Subcutaneous abdominal adipose tissue (tissue), 5 donors: ENCODE measurements at regions not wholly inside any gene's neighbourhood (a gene's known extent, or its start where the extent isn't known, plus 50 kb on each side); places are given as distances from the start of the nearest gene placed in this dataset.
"Not testable (repeated sequence)": the region's sequence is repeated elsewhere in the genome, so short reads cannot be mapped to it uniquely, and the experiment has no call there.

Source experiments
- H3K27ac ChIP-seq: one replicate; pipeline ENCODE4 v1.7.0; 2013; ENCODE audit warnings: low read depth, mild to moderate bottlenecking, inconsistent platforms, low read length, moderate library complexity
- H3K27me3 ChIP-seq, 5 donors: one replicate each; pipeline ENCODE4 v1.7.0; 2013; ENCODE audit warnings: low read length in 5 of 5, inconsistent platforms in 1 of 5; ENCODE audit not compliant: control insufficient read depth in 5 of 5, insufficient read depth in 4 of 5
- H3K36me3 ChIP-seq, 5 donors: one replicate each; pipeline ENCODE4 v1.7.0; 2013; ENCODE audit warnings: low read length in 5 of 5; ENCODE audit not compliant: control insufficient read depth in 5 of 5, insufficient read depth in 5 of 5
- H3K4me1 ChIP-seq, 5 donors: one replicate each; pipeline ENCODE4 v1.7.0; 2013; ENCODE audit warnings: low read length in 5 of 5, mild to moderate bottlenecking in 3 of 5, moderate library complexity in 1 of 5; ENCODE audit not compliant: control insufficient read depth in 5 of 5, insufficient read depth in 5 of 5
- H3K4me3 ChIP-seq, 5 donors: one replicate each; pipeline ENCODE4 v1.7.0; 2013; ENCODE audit warnings: low read length in 5 of 5, low read depth in 1 of 5
- H3K9ac ChIP-seq, 5 donors: one replicate each; pipeline ENCODE4 v1.7.0; 2013; ENCODE audit warnings: low read length in 5 of 5, mild to moderate bottlenecking in 4 of 5, moderate library complexity in 3 of 5
- H3K9me3 ChIP-seq, 5 donors: one replicate each; pipeline ENCODE4 v1.7.0; 2013; ENCODE audit warnings: low read length in 5 of 5; ENCODE audit not compliant: control insufficient read depth in 5 of 5
- donor health status: healthy.
- donor health status: healthy.
- donor health status: healthy.
- donor health status: healthy.
- donor health status: healthy.

DNA sequence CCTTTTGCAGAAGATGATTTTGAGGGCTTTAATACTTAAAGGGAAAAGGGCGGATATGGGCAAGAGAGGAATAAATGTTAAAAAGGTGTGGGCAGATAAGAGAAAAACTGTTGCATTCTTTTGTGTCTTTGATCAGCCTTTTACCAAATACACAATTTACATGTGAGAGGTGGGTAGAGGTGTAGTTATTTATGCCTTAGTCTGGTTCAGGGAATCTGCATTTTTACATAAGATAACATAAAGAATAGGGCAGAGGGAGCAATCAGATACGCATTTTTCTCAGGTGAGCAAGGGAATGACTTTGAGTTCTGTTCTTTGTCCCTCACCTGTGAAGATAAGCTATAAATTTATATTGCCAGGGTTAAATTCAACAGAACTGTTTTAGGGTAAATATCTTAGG is 708.4 kb upstream of the SLITRK1 start:
- Histone ChIP-seq H3K4me3 (no peak overlapping the region), H3K36me3 (no peaks in the 10 kb centered on the region), H3K9me3 (no peaks in the 10 kb centered on the region), H3K9ac (no peak overlapping the region), H3K27me3 (no peaks in the 10 kb centered on the region), H3K27ac (no peak overlapping the region), H3K4me1 (no peaks in the 10 kb centered on the region)

GRCh38 chr13:84588023-84588422 is 705.7 kb upstream of the SLITRK1 start:
- no peaks in the 10 kb centered on the region for H3K27me3 ChIP-seq
- no peaks in the 10 kb centered on the region for H3K36me3 ChIP-seq
- no peak overlapping the region for H3K27ac ChIP-seq
- no peak overlapping the region for H3K9ac ChIP-seq
- no peaks in the 10 kb centered on the region for H3K9me3 ChIP-seq
- no peaks in the 10 kb centered on the region for H3K4me1 ChIP-seq
- no peak overlapping the region for H3K4me3 ChIP-seq

DNA sequence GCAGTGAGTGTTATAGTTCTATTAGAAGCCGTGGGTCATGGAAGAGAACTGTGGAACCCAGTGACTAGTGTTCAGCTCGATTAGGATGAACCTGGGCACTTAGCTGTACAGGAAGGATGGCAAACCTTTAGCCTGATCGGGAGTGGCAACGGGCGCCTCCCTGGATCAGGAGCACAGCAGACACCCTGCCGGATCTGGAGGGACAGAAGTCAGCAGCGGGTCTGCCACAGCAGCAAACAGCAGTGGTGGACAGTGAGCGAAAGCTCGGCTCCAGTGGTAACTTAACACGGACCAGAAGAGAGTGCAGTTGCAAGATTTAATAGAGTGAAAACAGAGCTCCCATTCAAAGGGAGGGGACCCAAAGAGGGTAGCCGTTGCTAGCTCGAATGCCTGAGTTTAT is 697.6 kb upstream of the SLITRK1 start:
- H3K4me1 ChIP-seq, H3K9me3 ChIP-seq, H3K27ac ChIP-seq, H3K27me3 ChIP-seq, H3K4me3 ChIP-seq, H3K9ac ChIP-seq, H3K36me3 ChIP-seq: not testable (repeated sequence)

GRCh38 chr13:84574851-84575250 is 692.6 kb upstream of the SLITRK1 start:
- Histone ChIP-seq H3K4me1 (no peaks in the 10 kb centered on the region), H3K4me3 (no peak overlapping the region), H3K9me3 (no peaks in the 10 kb centered on the region), H3K9ac (no peak overlapping the region), H3K27ac (no peak overlapping the region), H3K36me3 (no peaks in the 10 kb centered on the region), H3K27me3 (no peaks in the 10 kb centered on the region)

GRCh38 chr13:84571264-84571663 is 689.0 kb upstream of the SLITRK1 start:
- Histone ChIP-seq H3K27me3 (no peaks in the 10 kb centered on the region), H3K4me3 (no peak overlapping the region), H3K27ac (no peak overlapping the region), H3K9me3 (no peaks in the 10 kb centered on the region), H3K9ac (no peak overlapping the region), H3K4me1 (no peaks in the 10 kb centered on the region), H3K36me3 (no peaks in the 10 kb centered on the region)

GRCh38 chr13:84570831-84571230 is 688.6 kb upstream of the SLITRK1 start:
- Histone ChIP-seq H3K9ac (no peak overlapping the region), H3K27ac (no peak overlapping the region), H3K27me3 (no peaks in the 10 kb centered on the region), H3K4me3 (no peak overlapping the region), H3K9me3 (no peaks in the 10 kb centered on the region), H3K36me3 (no peaks in the 10 kb centered on the region), H3K4me1 (no peaks in the 10 kb centered on the region)

DNA sequence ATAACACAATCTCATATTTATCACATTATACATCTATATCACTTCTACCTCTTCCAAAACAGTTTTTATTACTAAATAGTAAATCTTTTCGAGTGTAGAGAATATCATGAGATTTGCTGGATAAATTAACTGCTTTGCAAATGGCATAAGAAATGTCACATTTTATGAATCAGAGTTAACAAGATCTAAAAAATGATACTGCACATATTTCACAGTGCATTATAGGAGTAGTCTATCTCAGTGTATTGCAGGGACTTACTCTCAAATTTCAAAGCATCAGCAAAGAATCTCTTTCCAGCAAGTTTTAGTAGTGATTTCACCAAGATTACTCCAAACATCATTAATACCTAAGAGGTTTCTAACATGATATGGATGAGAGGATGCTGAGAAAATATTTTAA is 687.1 kb upstream of the SLITRK1 start:
- Histone ChIP-seq H3K9me3 (no peaks in the 10 kb centered on the region), H3K4me1 (no peaks in the 10 kb centered on the region), H3K27me3 (no peaks in the 10 kb centered on the region), H3K9ac (no peak overlapping the region), H3K36me3 (no peaks in the 10 kb centered on the region), H3K27ac (no peak overlapping the region), H3K4me3 (no peak overlapping the region)

DNA sequence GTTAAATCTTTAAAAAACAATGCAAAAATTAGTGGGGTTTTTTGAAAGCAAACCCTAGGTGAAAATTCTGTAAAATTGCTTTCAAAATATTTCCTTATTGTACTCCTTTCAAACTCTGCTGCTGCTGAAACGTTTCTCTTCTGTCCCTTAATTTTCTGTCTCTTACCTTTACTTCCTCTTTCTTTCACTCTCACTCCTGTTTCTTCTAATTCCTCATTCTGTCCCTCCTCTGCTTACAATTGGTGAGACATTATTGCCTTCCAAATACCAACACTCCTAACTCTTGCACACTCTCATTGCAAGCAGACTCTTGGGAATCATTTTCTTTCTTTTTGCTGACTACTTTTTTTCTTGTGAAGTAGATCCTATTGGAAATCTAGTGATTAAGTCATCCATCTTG is 685.6 kb upstream of the SLITRK1 start:
- H3K27ac ChIP-seq: no peak overlapping the region
- no peaks in the 10 kb centered on the region for H3K27me3 ChIP-seq
- no peak overlapping the region for H3K4me3 ChIP-seq
- H3K9me3 ChIP-seq: no peaks in the 10 kb centered on the region
- no peak overlapping the region for H3K9ac ChIP-seq
- H3K36me3 ChIP-seq: no peaks in the 10 kb centered on the region
- no peaks in the 10 kb centered on the region for H3K4me1 ChIP-seq

DNA sequence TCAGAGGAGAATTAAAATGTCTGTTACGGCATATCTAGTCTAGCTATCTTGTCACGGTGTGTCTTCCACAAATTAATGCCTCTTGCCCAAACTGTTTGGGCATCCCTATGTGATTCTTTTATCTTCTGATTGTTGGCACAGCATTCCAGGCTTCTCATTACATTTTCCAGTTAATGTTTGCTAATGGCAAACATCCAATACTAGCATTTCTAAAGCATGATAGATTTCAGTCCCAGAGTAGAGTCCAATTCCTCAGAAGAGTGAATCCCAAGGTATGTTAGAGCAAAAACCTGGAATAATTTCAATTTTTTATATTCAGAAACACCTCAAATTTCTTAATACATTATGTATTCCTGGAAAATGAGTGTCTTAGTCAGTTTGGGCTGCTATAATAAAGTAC is 684.5 kb upstream of the SLITRK1 start:
- Histone ChIP-seq H3K36me3 (no peaks in the 10 kb centered on the region), H3K4me3 (no peak overlapping the region)

DNA sequence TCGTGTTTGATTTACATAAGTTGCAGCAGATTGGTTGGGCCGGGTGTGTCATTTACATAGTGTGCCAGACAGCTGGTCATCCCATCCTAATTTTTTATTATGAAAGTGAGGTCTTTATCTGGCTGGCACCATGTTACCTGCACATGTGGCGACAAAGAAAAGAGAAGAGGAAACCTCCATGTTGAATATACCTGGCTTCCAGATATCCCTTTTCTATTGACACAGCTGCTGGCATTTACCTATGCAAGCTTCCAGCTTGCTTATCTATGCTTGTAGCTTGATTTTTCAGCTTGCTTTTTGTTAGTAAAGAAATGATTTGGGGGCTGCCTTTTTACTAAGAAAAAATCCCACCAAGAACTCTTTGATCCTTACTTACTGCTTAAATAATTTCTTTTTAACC is 681.3 kb upstream of the SLITRK1 start:
- H3K9me3 ChIP-seq: peaks cover 0 to 4% (median 0%) of the 10 kb centered on the region in 5 donors
- H3K27me3 ChIP-seq: no peaks in the 10 kb centered on the region
- no peaks in the 10 kb centered on the region for H3K36me3 ChIP-seq
- no peaks in the 10 kb centered on the region for H3K4me1 ChIP-seq
- no peak overlapping the region for H3K9ac ChIP-seq
- H3K27ac ChIP-seq: no peak overlapping the region
- H3K4me3 ChIP-seq: no peak overlapping the region

More for the DNA sequence above, 684.5 kb upstream of the SLITRK1 start:
- no peak overlapping the region for H3K27ac ChIP-seq
- H3K9me3 ChIP-seq: no peaks in the 10 kb centered on the region
- H3K27me3 ChIP-seq: no peaks in the 10 kb centered on the region
- H3K9ac ChIP-seq: no peak overlapping the region
- H3K4me1 ChIP-seq: no peaks in the 10 kb centered on the region

GRCh38 chr13:84553227-84553626 is 671.0 kb upstream of the SLITRK1 start:
- Histone ChIP-seq H3K27me3 (no peaks in the 10 kb centered on the region), H3K4me1 (no peaks in the 10 kb centered on the region), H3K9ac (no peak overlapping the region), H3K36me3 (no peaks in the 10 kb centered on the region), H3K9me3 (no peaks in the 10 kb centered on the region), H3K4me3 (no peak overlapping the region), H3K27ac (no peak overlapping the region)
